Mucosa of rectum (tissue), 2 donors: ENCODE measurements at regions not wholly inside any gene's neighbourhood (a gene's known extent, or its start where the extent isn't known, plus 50 kb on each side); places are given as distances from the start of the nearest gene placed in this dataset.
"Not testable (repeated sequence)": the region's sequence is repeated elsewhere in the genome, so short reads cannot be mapped to it uniquely, and the experiment has no call there.

Source experiments
- H3K27ac ChIP-seq, 2 donors: one replicate each; pipeline ENCODE4 v1.7.0; 2013; ENCODE audit warnings: inconsistent platforms in 2 of 2, low read depth in 2 of 2, low read length in 2 of 2
- H3K27me3 ChIP-seq, 2 donors: one replicate each; pipeline ENCODE4 v1.7.0; 2013; ENCODE audit warnings: low read length in 2 of 2; ENCODE audit not compliant: control insufficient read depth in 2 of 2, insufficient read depth in 2 of 2
- H3K36me3 ChIP-seq, 2 donors: one replicate each; pipeline ENCODE4 v1.7.0; 2013; ENCODE audit warnings: low read length in 2 of 2; ENCODE audit not compliant: control insufficient read depth in 2 of 2, insufficient read depth in 2 of 2
- H3K4me1 ChIP-seq, 2 donors: one replicate each; pipeline ENCODE4 v1.7.0; 2013; ENCODE audit warnings: low read length in 2 of 2, mild to moderate bottlenecking in 1 of 2; ENCODE audit not compliant: control insufficient read depth in 2 of 2, insufficient read depth in 2 of 2
- H3K4me3 ChIP-seq, 2 donors: one replicate each; pipeline ENCODE4 v1.7.0; 2013; ENCODE audit warnings: low read length in 2 of 2
- H3K9ac ChIP-seq, 2 donors: one replicate each; pipeline ENCODE4 v1.7.0; 2013; ENCODE audit warnings: low read length in 2 of 2, low read depth in 1 of 2, mild to moderate bottlenecking in 1 of 2
- H3K9me3 ChIP-seq, 2 donors: one replicate each; pipeline ENCODE4 v1.7.0; 2013; ENCODE audit warnings: low read length in 2 of 2; ENCODE audit not compliant: control insufficient read depth in 2 of 2
- donor health status: healthy.
- donor health status: Normal muscosa, but diverticular disease.

DNA sequence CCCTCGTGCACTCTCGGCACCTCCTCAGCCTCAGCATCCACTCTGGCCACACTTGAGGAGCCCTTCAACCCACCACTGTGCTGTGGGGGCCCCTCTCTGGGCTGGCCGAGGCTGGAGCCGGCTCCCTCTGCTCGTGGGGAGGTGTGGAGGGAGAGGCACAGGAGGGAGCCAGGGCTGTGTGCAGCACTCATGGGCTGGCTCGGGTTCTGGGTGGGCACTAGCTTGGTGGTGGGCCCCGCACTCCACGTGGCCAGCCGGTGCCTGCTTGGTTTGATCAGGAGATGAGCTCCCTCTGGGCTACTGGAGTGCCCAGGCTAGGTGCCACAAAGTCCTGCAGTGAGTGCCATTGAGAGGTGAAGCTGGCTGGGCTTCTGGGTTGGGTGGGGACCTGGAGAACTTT lies 949.4 kb upstream of the GJE1 start:
- Histone ChIP-seq H3K27me3 (no peaks in the 10 kb centered on the region), H3K27ac (no peak overlapping the region), H3K4me3 (no peak overlapping the region), H3K9ac (no peak overlapping the region), H3K9me3 (no peaks in the 10 kb centered on the region), H3K36me3 (no peaks in the 10 kb centered on the region), H3K4me1 (no peaks in the 10 kb centered on the region)

- H3K4me1 ChIP-seq, H3K36me3 ChIP-seq, H3K9ac ChIP-seq, H3K27me3 ChIP-seq, H3K27ac ChIP-seq, H3K9me3 ChIP-seq, H3K4me3 ChIP-seq: not testable (repeated sequence)
These were observed 957.3 kb upstream of the GJE1 start for GRCh38 chr6:141175458-141175857.

DNA sequence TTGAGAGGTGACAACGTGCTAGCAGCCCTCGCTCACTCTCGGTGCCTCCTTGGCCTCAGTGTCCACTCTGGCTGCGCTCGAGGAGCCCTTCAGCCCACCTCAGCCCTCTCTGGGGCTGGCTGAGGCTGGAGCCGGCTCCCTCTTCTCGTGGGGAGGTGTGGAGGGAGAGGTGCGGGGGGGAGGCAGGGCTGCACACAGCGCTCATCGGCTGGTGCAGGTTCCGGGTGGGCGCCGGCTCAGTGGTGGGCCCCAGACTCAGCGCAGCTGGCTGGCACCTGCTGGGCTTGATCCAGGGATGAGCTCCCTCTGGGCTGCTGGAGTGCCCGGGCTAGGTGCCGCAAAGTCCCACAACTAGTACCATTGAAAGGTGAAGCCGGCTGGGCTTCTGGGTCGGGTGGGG lies 957.8 kb upstream of the GJE1 start:
- Histone ChIP-seq H3K9ac (no peak overlapping the region), H3K9me3 (no peaks in the 10 kb centered on the region)

GRCh38 chr6:141173529-141173928 lies 959.2 kb upstream of the GJE1 start:
- H3K4me3 ChIP-seq = no peak overlapping the region
- no peaks in the 10 kb centered on the region for H3K4me1 ChIP-seq
- H3K9ac ChIP-seq = no peak overlapping the region
- H3K27ac ChIP-seq = no peak overlapping the region
- no peaks in the 10 kb centered on the region for H3K27me3 ChIP-seq
- no peaks in the 10 kb centered on the region for H3K9me3 ChIP-seq
- no peaks in the 10 kb centered on the region for H3K36me3 ChIP-seq

More for the DNA sequence above, 957.8 kb upstream of the GJE1 start:
- H3K27ac ChIP-seq = no peak overlapping the region
- no peaks in the 10 kb centered on the region for H3K36me3 ChIP-seq
- no peak overlapping the region for H3K4me3 ChIP-seq
- H3K4me1 ChIP-seq = no peaks in the 10 kb centered on the region
- H3K27me3 ChIP-seq = no peaks in the 10 kb centered on the region

GRCh38 chr6:141169419-141169818 lies 963.3 kb upstream of the GJE1 start:
- Histone ChIP-seq H3K9ac (no peak overlapping the region), H3K4me1 (no peaks in the 10 kb centered on the region), H3K36me3 (no peaks in the 10 kb centered on the region), H3K9me3 (no peaks in the 10 kb centered on the region), H3K27me3 (no peaks in the 10 kb centered on the region), H3K27ac (no peak overlapping the region), H3K4me3 (no peak overlapping the region)

- H3K27me3 ChIP-seq = no peaks in the 10 kb centered on the region
- no peak overlapping the region for H3K27ac ChIP-seq
- no peaks in the 10 kb centered on the region for H3K4me1 ChIP-seq
- H3K9ac ChIP-seq = no peak overlapping the region
- no peaks in the 10 kb centered on the region for H3K36me3 ChIP-seq
- no peaks in the 10 kb centered on the region for H3K9me3 ChIP-seq
- no peak overlapping the region for H3K4me3 ChIP-seq
These were observed 964.8 kb upstream of the GJE1 start for GRCh38 chr6:141167945-141168344.

- H3K4me3 ChIP-seq = no peak overlapping the region
- H3K9me3 ChIP-seq = no peaks in the 10 kb centered on the region
- H3K4me1 ChIP-seq = no peaks in the 10 kb centered on the region
- H3K36me3 ChIP-seq = no peaks in the 10 kb centered on the region
- H3K27me3 ChIP-seq = no peaks in the 10 kb centered on the region
- no peak overlapping the region for H3K27ac ChIP-seq
- H3K9ac ChIP-seq = no peak overlapping the region
These were observed 967.6 kb upstream of the GJE1 start for GRCh38 chr6:141165002-141165665.

GRCh38 chr6:141164042-141164743 lies 968.5 kb upstream of the GJE1 start:
- Histone ChIP-seq H3K9me3 (no peaks in the 10 kb centered on the region), H3K36me3 (no peaks in the 10 kb centered on the region), H3K4me1 (no peaks in the 10 kb centered on the region), H3K9ac (no peak overlapping the region), H3K27ac (no peak overlapping the region), H3K27me3 (no peaks in the 10 kb centered on the region), H3K4me3 (no peak overlapping the region)

GRCh38 chr6:141163107-141163506 lies 969.6 kb upstream of the GJE1 start:
- no peaks in the 10 kb centered on the region for H3K27me3 ChIP-seq
- no peak overlapping the region for H3K27ac ChIP-seq
- H3K9ac ChIP-seq = no peak overlapping the region

GRCh38 chr6:141158740-141159139 lies 974.0 kb upstream of the GJE1 start:
- H3K36me3 ChIP-seq = no peaks in the 10 kb centered on the region
- no peaks in the 10 kb centered on the region for H3K27me3 ChIP-seq
- H3K4me1 ChIP-seq = no peaks in the 10 kb centered on the region
- H3K27ac ChIP-seq = no peak overlapping the region
- no peak overlapping the region for H3K9ac ChIP-seq
- no peak overlapping the region for H3K4me3 ChIP-seq
- no peaks in the 10 kb centered on the region for H3K9me3 ChIP-seq

More at GRCh38 chr6:141163107-141163506, 969.6 kb upstream of the GJE1 start:
- Histone ChIP-seq H3K9me3 (no peaks in the 10 kb centered on the region), H3K4me3 (no peak overlapping the region), H3K36me3 (no peaks in the 10 kb centered on the region), H3K4me1 (no peaks in the 10 kb centered on the region)
